GM12874 (cell line): ENCODE measurements at regions not wholly inside any gene's neighbourhood (a gene's known extent, or its start where the extent isn't known, plus 50 kb on each side); places are given as distances from the start of the nearest gene placed in this dataset.

ENCODE experiments used
- TF ChIP-seq, protein P1 (sequence below): IDR thresholded peaks from 2 replicates; pipeline ENCODE4 v1.5.1; 2011; ENCODE audit warnings: low read depth, mild to moderate bottlenecking, control low read depth, low read length, moderate library complexity; ENCODE audit not compliant: insufficient read depth

DNA sequence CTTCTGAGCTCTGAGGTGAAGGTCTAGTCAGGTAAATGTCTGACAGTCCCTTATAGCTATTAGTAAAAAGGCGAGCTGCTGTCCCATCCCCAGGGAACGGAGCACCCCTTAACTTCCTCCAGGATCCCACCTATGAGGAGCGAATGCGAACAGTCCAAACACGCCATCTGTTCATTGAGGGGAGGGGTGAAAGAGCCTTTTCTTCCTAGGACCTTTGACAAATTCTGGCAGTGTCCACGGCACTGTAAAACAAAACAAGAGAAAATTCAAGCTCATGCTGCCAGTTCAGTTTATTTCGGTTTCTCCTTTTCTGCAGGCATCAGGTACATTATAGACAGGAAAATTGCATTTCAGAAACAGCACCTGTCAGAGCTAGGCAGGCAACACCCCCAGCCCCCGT is 253.8 kb upstream of the CADM1 start:
- TF ChIP-seq, protein P1, sequence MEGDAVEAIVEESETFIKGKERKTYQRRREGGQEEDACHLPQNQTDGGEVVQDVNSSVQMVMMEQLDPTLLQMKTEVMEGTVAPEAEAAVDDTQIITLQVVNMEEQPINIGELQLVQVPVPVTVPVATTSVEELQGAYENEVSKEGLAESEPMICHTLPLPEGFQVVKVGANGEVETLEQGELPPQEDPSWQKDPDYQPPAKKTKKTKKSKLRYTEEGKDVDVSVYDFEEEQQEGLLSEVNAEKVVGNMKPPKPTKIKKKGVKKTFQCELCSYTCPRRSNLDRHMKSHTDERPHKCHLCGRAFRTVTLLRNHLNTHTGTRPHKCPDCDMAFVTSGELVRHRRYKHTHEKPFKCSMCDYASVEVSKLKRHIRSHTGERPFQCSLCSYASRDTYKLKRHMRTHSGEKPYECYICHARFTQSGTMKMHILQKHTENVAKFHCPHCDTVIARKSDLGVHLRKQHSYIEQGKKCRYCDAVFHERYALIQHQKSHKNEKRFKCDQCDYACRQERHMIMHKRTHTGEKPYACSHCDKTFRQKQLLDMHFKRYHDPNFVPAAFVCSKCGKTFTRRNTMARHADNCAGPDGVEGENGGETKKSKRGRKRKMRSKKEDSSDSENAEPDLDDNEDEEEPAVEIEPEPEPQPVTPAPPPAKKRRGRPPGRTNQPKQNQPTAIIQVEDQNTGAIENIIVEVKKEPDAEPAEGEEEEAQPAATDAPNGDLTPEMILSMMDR = no peak

GRCh38 chr11:115751243-115752015 is 247.2 kb upstream of the CADM1 start:
- TF ChIP-seq, protein P1 = no peak

GRCh38 chr11:115745610-115746512 is 241.6 kb upstream of the CADM1 start:
- TF ChIP-seq, protein P1 = no peak

- TF ChIP-seq, protein P1 = no peak
Observed at GRCh38 chr11:115745066-115745465, 240.9 kb upstream of the CADM1 start.

DNA sequence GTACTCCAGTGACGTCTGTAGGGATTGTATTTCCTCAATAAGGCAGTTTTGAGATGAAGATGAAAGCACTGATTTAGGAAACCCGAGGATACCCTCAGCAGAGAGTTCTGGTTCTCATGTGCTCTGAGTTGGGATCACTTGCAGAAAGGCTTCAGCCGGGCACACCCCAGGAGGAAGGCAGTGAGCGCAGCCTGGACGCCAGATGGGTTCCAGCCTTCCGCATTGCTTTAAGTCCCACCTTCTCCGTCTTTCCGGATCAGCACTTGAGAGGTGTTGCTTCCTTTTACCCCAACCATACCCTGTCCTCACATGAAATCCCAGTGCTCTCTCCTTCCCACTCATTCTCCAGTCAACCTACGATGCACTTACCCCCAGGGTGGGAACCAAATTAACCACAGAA is 239.5 kb upstream of the CADM1 start:
- TF ChIP-seq, protein P1 = no peak

- TF ChIP-seq, protein P1 = no peak
Observed at GRCh38 chr11:115741376-115742107, 237.3 kb upstream of the CADM1 start.

DNA sequence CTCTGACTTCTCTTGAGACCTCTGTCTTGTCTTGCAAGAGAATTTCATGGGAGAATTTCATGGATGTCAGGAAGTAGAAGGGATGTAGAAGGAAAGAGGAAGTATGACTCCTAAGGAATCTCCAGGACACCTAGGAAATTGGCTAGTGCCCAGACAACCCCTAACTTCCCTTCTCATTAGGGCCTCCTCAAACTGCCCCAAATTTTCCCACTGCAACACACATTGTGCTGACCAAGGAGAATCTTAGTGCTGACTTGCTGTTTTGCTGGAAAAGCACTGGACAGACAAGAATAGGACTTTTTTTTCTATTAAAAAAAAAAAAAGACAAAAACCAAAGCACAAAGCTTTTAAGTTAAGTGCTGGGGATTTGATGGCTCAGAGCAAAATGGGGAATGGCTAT is 236.1 kb upstream of the CADM1 start:
- TF ChIP-seq, protein P1 = no peak
